GM10248 (cell line): ENCODE measurements at regions not wholly inside any gene's neighbourhood (a gene's known extent, or its start where the extent isn't known, plus 50 kb on each side); places are given as distances from the start of the nearest gene placed in this dataset.

ENCODE experiments used
- CTCF ChIA-PET: fragments of 300-600 bp; sonication (Branson Sonifier 250); formaldehyde crosslinking; extraction: SDS; loops from one replicate; lab custom pipeline; 2021; ENCODE audit warnings: antibody characterized with exemption; lab: Yijun Ruan, JAX
- POLR2A ChIA-PET: fragments of 350-650 bp; sonication (Branson Sonifier 250); formaldehyde crosslinking; extraction: SDS; loops from one replicate; lab custom pipeline; 2020; ENCODE audit warnings: antibody characterized with exemption; lab: Yijun Ruan, JAX
- DNase-seq: peaks from one replicate; pipeline ENCODE4 v3.0.0; 2012; ENCODE audit errors: extremely low spot score
- TF ChIP-seq, protein P1 (sequence below): IDR thresholded peaks from 2 replicates; pipeline ENCODE4 v1.5.1; 2012; ENCODE audit warnings: mild to moderate bottlenecking, low read depth; ENCODE audit errors: extremely low read depth, missing control alignments, control extremely low read depth

DNA sequence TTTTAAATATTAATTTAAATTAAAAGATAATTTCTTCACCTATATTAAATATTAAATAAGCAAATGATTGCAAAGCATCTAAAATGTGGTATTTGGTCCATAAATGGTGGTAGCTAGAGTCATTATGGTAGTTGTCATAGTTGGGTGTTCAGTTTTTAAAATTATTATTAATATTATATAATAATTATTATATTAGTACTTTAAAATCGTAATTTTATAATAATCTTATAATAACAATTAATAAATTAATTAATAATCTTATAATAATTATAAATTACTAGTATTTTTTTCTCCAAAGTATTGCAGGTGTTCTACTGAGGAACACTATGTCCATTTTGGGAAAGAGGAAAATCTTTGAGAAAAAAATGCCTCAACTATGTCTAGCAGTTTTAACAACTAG, 835.5 kb upstream of the GCFC2 start:
- TF ChIP-seq, protein P1, sequence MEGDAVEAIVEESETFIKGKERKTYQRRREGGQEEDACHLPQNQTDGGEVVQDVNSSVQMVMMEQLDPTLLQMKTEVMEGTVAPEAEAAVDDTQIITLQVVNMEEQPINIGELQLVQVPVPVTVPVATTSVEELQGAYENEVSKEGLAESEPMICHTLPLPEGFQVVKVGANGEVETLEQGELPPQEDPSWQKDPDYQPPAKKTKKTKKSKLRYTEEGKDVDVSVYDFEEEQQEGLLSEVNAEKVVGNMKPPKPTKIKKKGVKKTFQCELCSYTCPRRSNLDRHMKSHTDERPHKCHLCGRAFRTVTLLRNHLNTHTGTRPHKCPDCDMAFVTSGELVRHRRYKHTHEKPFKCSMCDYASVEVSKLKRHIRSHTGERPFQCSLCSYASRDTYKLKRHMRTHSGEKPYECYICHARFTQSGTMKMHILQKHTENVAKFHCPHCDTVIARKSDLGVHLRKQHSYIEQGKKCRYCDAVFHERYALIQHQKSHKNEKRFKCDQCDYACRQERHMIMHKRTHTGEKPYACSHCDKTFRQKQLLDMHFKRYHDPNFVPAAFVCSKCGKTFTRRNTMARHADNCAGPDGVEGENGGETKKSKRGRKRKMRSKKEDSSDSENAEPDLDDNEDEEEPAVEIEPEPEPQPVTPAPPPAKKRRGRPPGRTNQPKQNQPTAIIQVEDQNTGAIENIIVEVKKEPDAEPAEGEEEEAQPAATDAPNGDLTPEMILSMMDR, result no peak
- POLR2A ChIA-PET, result no interaction called here

GRCh38 chr2:76544901-76545300, 834.2 kb upstream of the GCFC2 start:
- TF ChIP-seq, protein P1, result no peak
- POLR2A ChIA-PET, result no interaction called here
- CTCF ChIA-PET, result no interaction called here
- DNase-seq, result no peak

More for the DNA sequence above, 835.5 kb upstream of the GCFC2 start:
- no peak for DNase-seq
- CTCF ChIA-PET, result no interaction called here

- TF ChIP-seq, protein P1, result no peak
- ChIA-PET POLR2A (no interaction called here), CTCF (no interaction called here)
- no peak for DNase-seq
These were observed 806.8 kb upstream of the GCFC2 start for GRCh38 chr2:76517574-76517909.

GRCh38 chr2:76516861-76517573, 806.3 kb upstream of the GCFC2 start:
- CTCF ChIA-PET, result interaction anchor here (0.6 kb wide), 1 partner anchor 8 kb away, joined by 3 read pairs; no protein-coding TSS in a partner anchor
- TF ChIP-seq, protein P1, result no peak
- DNase-seq, result no peak
- POLR2A ChIA-PET, result no interaction called here

GRCh38 chr2:76512201-76512820, 801.6 kb upstream of the GCFC2 start:
- DNase-seq, result no peak
- CTCF ChIA-PET, result no interaction called here
- TF ChIP-seq, protein P1, result no peak
- POLR2A ChIA-PET, result no interaction called here

DNA sequence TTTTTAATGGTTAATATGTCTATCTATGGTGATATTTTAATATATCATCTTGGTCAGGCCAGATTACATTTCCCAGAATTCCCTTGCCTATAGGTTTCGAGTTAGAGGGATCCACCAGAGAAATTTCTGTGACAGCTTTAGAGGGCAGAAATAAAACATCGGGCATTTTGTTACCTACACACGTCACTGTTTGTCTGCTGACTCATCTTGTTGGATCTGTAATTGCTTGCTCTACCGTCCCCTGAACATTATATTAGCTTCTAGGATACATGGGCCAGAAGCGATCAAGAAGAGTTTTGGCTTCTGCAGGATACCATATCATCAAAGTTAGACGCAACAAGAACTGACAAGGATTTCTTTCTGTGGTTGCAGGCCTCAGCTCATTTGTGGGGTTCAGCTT, 795.8 kb upstream of the GCFC2 start:
- TF ChIP-seq, protein P1, result no peak
- DNase-seq, result no peak
- CTCF ChIA-PET, result interaction anchor here (1.0 kb wide), 1 partner anchor 17 kb away, joined by 3 read pairs; no protein-coding TSS in a partner anchor
- POLR2A ChIA-PET, result no interaction called here
